ENCODE measurements at regions not wholly inside any gene's neighbourhood (a gene's known extent, or its start where the extent isn't known, plus 50 kb on each side); places are given as distances from the start of the nearest gene placed in this dataset.

GRCh38 chr15:46329876-46330275, 695.0 kb downstream of the SQOR start:
- no peaks in the 10 kb centered on the region for H3K23me2 ChIP-seq (ENCODE audit: low read depth, low read length)
- H3K4ac ChIP-seq (replicated peaks; ENCODE audit: insufficient read length, low read depth, low read length) = no peak overlapping the region
- no peak overlapping the region for H2BK20ac ChIP-seq (ENCODE audit: low read length)
- H3K18ac ChIP-seq (ENCODE audit: extremely low read depth, low read length) = no peak overlapping the region
- H3K27me3 ChIP-seq (replicated peaks in 1 of 4; ENCODE audit: control insufficient read depth in 3 of 4, extremely low read depth in 1 of 4, insufficient read depth in 3 of 4, low read length in 3 of 4) = no peaks in the 10 kb centered on the region
- H3K56ac ChIP-seq (replicated peaks; ENCODE audit: insufficient read length, low read depth, low read length) = no peak overlapping the region
- H4K91ac ChIP-seq (replicated peaks; ENCODE audit: insufficient read length, low read length) = no peak overlapping the region
- FAIRE-seq = no peak
- no peak overlapping the region for H3K4me3 ChIP-seq (ENCODE audit: extremely low read depth in 1 of 4, insufficient read depth in 2 of 4, low read depth in 3 of 4, low read length in 4 of 4)
- no peak for TF ChIP-seq SIRT6 (IDR thresholded peaks at IDR 0.05; ENCODE audit: low read length)
- TF ChIP-seq CEBPB (IDR thresholded peaks at IDR 0.05; ENCODE audit: low read depth, low read length) = no peak
- no peak for TF ChIP-seq EGR1 (IDR thresholded peaks at IDR 0.05; ENCODE audit: borderline replicate concordance, low read depth, low read length)
- TF ChIP-seq CHD1 (IDR thresholded peaks at IDR 0.05; ENCODE audit: low read depth, low read length) = no peak
- TF ChIP-seq JUND (IDR thresholded peaks at IDR 0.05; ENCODE audit: low read length) = no peak
- no peak for TF ChIP-seq TBP (IDR thresholded peaks at IDR 0.05; ENCODE audit: low read depth, low read length)
- ChIA-PET POLR2A (ENCODE audit: partially characterized antibody) (no interaction called here), CTCF (ENCODE audit: partially characterized antibody) (no interaction called here)
- no peak overlapping the region for H2BK15ac ChIP-seq (ENCODE audit: low read length)
- no peaks in the 10 kb centered on the region for H3K4me1 ChIP-seq (replicated peaks in 1 of 4; ENCODE audit: control insufficient read depth in 3 of 4, insufficient read depth in 4 of 4, low read length in 3 of 4)
- H2AK5ac ChIP-seq (ENCODE audit: low read depth, low read length) = no peak overlapping the region
- no peak overlapping the region for H4K5ac ChIP-seq (ENCODE audit: insufficient read length, low read depth, low read length)
- no peak overlapping the region for H3K14ac ChIP-seq (ENCODE audit: insufficient read length)
- no peak overlapping the region for H3K9ac ChIP-seq (replicated peaks in 1 of 4; ENCODE audit: extremely low read depth in 1 of 4, low read depth in 3 of 4, low read length in 3 of 4)
- 91% methylated on average over 1 of the region's 1 CpG; no CpG with 5 or more reads in 1 of the 2 experiments for WGBS, 2 experiments (ENCODE audit: extremely low coverage in 1 of 2, insufficient coverage in 1 of 2, insufficient read length in 1 of 2, insufficient replicate concordance in 2 of 2, low coverage in 1 of 2, low lambda C conversion rate in 2 of 2, missing lambda C conversion rate in 1 of 2)
- DNase-seq (ENCODE audit: low read depth in 1 of 2, low spot score in 2 of 2) = no peak
- H3K36me3 ChIP-seq (ENCODE audit: control insufficient read depth in 2 of 4, insufficient read depth in 4 of 4, low read length in 3 of 4) = no peaks in the 10 kb centered on the region
- no peak overlapping the region for H3K23ac ChIP-seq (ENCODE audit: insufficient read length)
- H3K79me2 ChIP-seq (ENCODE audit: control insufficient read depth in 1 of 2, insufficient read depth in 2 of 2, low read length in 2 of 2) = no peaks in the 10 kb centered on the region
- no peak overlapping the region for H4K8ac ChIP-seq (ENCODE audit: extremely low read depth, insufficient read depth, low read length)
- no peaks in the 10 kb centered on the region for H4K20me1 ChIP-seq (replicated peaks in 1 of 2; ENCODE audit: control insufficient read depth in 1 of 2, insufficient read depth in 2 of 2, low read length in 2 of 2)
- H3K4me2 ChIP-seq (ENCODE audit: insufficient read depth in 1 of 2, low read depth in 2 of 2, low read length in 2 of 2) = no peak overlapping the region
- no peaks in the 10 kb centered on the region for H3K9me3 ChIP-seq (ENCODE audit: insufficient read depth in 2 of 2, low read depth in 1 of 2, low read length in 1 of 2)
- no peak overlapping the region for H2BK5ac ChIP-seq (ENCODE audit: low read depth, low read length)
- no peak overlapping the region for H2BK120ac ChIP-seq (replicated peaks; ENCODE audit: low read depth, low read length)
- H2AFZ ChIP-seq (ENCODE audit: low read length) = no peak overlapping the region
- no peak overlapping the region for H2BK12ac ChIP-seq (ENCODE audit: low read depth, low read length)
- H3K27ac ChIP-seq (ENCODE audit: low read depth, low read length) = no peak overlapping the region
- no peaks in the 10 kb centered on the region for H3K79me1 ChIP-seq (ENCODE audit: low read depth, low read length)

All from H1 (cell line).